MM.1S (cell line): ENCODE measurements at regions not wholly inside any gene's neighbourhood (a gene's known extent, or its start where the extent isn't known, plus 50 kb on each side); places are given as distances from the start of the nearest gene placed in this dataset.

Experiments used
- DNase-seq: peaks from one replicate; pipeline ENCODE4 v3.0.0-alpha.2; 2015
- H2AFZ ChIP-seq: fragments of 300-600 bp; sonication (generic); 2 replicates; pipeline ENCODE4 v1.6.0; 2016; ENCODE audit warnings: antibody characterized with exemption, low read length
- H3F3A ChIP-seq: fragments of 300-600 bp; sonication (generic); 2 replicates; pipeline ENCODE4 v1.6.1; 2016; ENCODE audit warnings: mild to moderate bottlenecking, antibody characterized with exemption, low read length, moderate library complexity, mixed read lengths; ENCODE audit not compliant: insufficient read depth
- H3K27ac ChIP-seq: fragments of 300-600 bp; sonication (generic); 2 replicates; pipeline ENCODE4 v1.5.1; 2016; ENCODE audit warnings: mild to moderate bottlenecking, low read length
- H3K27me3 ChIP-seq: fragments of 300-600 bp; sonication (generic); replicated peaks from 2 replicates; pipeline ENCODE4 v1.6.0; 2016; ENCODE audit warnings: low read length; ENCODE audit not compliant: insufficient read depth
- H3K36me3 ChIP-seq: fragments of 300-600 bp; sonication (generic); replicated peaks from 2 replicates; pipeline ENCODE4 v1.6.1; 2016; ENCODE audit warnings: mild to moderate bottlenecking, low read length, mixed read lengths; ENCODE audit not compliant: insufficient read depth
- H3K4me1 ChIP-seq: fragments of 300-600 bp; sonication (generic); 2 replicates; pipeline ENCODE4 v1.6.1; 2016; ENCODE audit warnings: low read length, mixed read lengths
- H3K4me2 ChIP-seq: fragments of 300-600 bp; sonication (generic); 2 replicates; pipeline ENCODE4 v1.6.0; 2016; ENCODE audit warnings: low read depth, low read length
- H3K4me3 ChIP-seq: fragments of 300-600 bp; sonication (generic); 2 replicates; pipeline ENCODE4 v1.5.1; 2016; ENCODE audit warnings: low read length, mixed read lengths
- H3K79me2 ChIP-seq: fragments of 300-600 bp; sonication (generic); 2 replicates; pipeline ENCODE4 v1.6.1; 2016; ENCODE audit warnings: mixed run types, low read length, mixed read lengths
- H3K9ac ChIP-seq: fragments of 300-600 bp; sonication (generic); 2 replicates; pipeline ENCODE4 v1.6.1; 2016; ENCODE audit warnings: low read length, mixed read lengths
- H3K9me2 ChIP-seq: fragments of 300-600 bp; sonication (generic); replicated peaks from 2 replicates; pipeline ENCODE4 v1.6.1; 2016; ENCODE audit warnings: mild to moderate bottlenecking, low read length, mixed read lengths; ENCODE audit not compliant: insufficient read depth
- H3K9me3 ChIP-seq: fragments of 300-600 bp; sonication (generic); replicated peaks from 2 replicates; pipeline ENCODE4 v1.6.1; 2016; ENCODE audit warnings: mild to moderate bottlenecking, low read length, mixed read lengths; ENCODE audit not compliant: insufficient read depth
- H4K20me1 ChIP-seq: fragments of 300-600 bp; sonication (generic); 2 replicates; pipeline ENCODE4 v1.6.1; 2016; ENCODE audit warnings: mild to moderate bottlenecking, low read length, moderate library complexity, mixed read lengths; ENCODE audit not compliant: insufficient read depth
- EZH2 ChIP-seq: fragments of 300-600 bp; sonication (generic); optimal IDR thresholded peaks from 2 replicates; pipeline ENCODE3; 2017; ENCODE audit warnings: low read depth, mild to moderate bottlenecking, antibody characterized with exemption, low read length, mixed read lengths
- EZH2phosphoT487 ChIP-seq: fragments of 300-600 bp; sonication (generic); IDR thresholded peaks from 2 replicates; pipeline ENCODE4 v1.6.1; 2018; ENCODE audit warnings: antibody characterized with exemption, low read length
- TF ChIP-seq, protein P1 (sequence below): fragments of 300-600 bp; sonication (generic); IDR thresholded peaks from 2 replicates; pipeline ENCODE4 v1.5.1; 2016; ENCODE audit warnings: antibody characterized with exemption, low read length, mixed read lengths

DNA sequence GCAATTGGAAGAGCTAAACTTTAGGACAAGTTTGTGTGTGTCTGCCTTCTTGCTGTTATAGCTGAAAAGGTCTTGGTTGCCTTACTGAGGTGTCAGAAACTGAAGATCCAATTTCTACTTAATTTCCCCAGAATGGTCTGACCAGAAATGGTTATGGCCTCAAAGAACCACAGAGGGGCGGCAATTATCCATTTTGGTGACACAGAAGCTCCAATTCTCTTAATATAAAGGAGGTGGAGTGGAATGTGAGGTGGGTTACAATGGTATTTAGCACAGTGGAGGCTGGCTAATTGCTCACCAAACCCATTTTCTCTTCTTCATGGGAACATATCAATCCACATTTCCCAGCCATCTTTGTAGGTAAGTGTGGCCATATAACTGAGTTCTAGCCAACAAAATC, 1157.2 kb downstream of the OLFM4 start:
- no peak overlapping the region for H3K4me2 ChIP-seq
- H2AFZ ChIP-seq, result no peak overlapping the region
- no peaks in the 10 kb centered on the region for H3K79me2 ChIP-seq
- no peak overlapping the region for H3K9ac ChIP-seq
- no peaks in the 10 kb centered on the region for H3K4me1 ChIP-seq
- H3F3A ChIP-seq, result no peaks in the 10 kb centered on the region
- H3K27me3 ChIP-seq, result no peaks in the 10 kb centered on the region
- TF ChIP-seq, protein P1, sequence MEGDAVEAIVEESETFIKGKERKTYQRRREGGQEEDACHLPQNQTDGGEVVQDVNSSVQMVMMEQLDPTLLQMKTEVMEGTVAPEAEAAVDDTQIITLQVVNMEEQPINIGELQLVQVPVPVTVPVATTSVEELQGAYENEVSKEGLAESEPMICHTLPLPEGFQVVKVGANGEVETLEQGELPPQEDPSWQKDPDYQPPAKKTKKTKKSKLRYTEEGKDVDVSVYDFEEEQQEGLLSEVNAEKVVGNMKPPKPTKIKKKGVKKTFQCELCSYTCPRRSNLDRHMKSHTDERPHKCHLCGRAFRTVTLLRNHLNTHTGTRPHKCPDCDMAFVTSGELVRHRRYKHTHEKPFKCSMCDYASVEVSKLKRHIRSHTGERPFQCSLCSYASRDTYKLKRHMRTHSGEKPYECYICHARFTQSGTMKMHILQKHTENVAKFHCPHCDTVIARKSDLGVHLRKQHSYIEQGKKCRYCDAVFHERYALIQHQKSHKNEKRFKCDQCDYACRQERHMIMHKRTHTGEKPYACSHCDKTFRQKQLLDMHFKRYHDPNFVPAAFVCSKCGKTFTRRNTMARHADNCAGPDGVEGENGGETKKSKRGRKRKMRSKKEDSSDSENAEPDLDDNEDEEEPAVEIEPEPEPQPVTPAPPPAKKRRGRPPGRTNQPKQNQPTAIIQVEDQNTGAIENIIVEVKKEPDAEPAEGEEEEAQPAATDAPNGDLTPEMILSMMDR, result no peak
- TF ChIP-seq EZH2, result no peak
- no peak for TF ChIP-seq EZH2phosphoT487
- H3K4me3 ChIP-seq, result no peak overlapping the region
- H3K27ac ChIP-seq, result no peak overlapping the region
- no peaks in the 10 kb centered on the region for H4K20me1 ChIP-seq
- no peaks in the 10 kb centered on the region for H3K36me3 ChIP-seq
- H3K9me2 ChIP-seq, result no peaks in the 10 kb centered on the region
- DNase-seq, result no peak
- no peaks in the 10 kb centered on the region for H3K9me3 ChIP-seq

DNA sequence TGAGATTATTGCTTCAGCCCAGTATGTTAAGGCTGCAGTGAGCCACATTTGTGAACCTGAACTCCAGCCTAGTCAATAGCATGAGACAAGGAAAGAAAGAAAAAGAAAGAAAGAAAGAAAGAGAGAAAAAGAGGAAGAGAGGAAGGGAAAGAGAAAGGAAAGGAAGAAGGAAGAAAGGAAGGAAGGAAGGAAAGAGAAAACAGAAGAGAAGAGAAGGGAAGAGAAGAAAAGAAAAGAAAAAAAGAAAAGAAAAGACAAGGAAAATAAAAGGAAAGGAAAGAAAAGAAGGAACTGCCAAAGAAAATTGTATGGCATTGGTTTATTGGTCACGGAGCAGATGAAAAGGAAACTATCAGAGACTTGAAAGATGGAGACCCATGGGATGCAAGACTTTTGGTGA, 1158.8 kb downstream of the OLFM4 start:
- no peak overlapping the region for H2AFZ ChIP-seq
- TF ChIP-seq, protein P1, result no peak
- no peak for TF ChIP-seq EZH2phosphoT487
- no peak for TF ChIP-seq EZH2

DNA sequence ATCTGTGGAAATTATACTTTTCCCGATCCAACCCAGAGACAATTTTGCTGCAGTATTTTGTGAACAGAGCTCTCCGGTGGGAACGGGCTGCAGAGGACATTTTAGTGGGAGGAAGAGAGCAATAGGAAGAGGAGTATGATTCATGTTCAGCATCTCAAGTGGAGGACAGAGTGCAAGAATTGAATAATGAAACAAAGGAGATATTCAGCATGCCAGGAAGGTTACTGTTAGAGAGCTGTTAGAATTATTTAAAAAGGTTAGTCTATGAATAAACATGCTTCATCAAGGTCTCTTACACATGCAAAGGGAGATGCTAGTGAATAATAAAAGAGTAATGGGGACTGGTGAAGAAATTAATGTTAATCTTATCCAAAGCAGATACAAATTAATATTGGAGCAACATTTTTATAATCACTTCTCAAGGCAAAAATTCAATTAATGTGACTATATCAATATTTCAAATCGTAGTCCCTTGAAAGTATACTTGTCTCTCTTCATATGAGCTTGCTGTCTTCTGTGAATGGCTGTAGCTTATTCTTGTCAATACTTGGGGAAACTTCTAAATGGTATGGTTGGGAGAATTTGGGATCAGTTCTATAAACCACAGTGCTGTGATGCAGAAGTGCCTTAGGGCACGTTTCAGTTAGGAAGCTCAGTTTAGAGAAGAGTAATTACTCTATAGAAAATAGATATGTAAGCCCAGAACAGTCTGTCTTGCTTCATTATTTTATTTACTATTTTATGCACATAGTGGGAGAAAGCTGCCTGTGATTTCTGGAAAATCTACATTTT, 1165.8 kb downstream of the OLFM4 start:
- Histone ChIP-seq H2AFZ (no peak overlapping the region), H3K9me3 (no peaks in the 10 kb centered on the region), H3K36me3 (no peaks in the 10 kb centered on the region), H3K9ac (no peak overlapping the region), H3K4me1 (no peaks in the 10 kb centered on the region), H3F3A (no peaks in the 10 kb centered on the region), H3K4me2 (no peak overlapping the region), H3K9me2 (no peaks in the 10 kb centered on the region), H3K79me2 (no peaks in the 10 kb centered on the region), H3K27me3 (no peaks in the 10 kb centered on the region), H3K27ac (no peak overlapping the region), H4K20me1 (no peaks in the 10 kb centered on the region), H3K4me3 (no peak overlapping the region)
- DNase-seq, result no peak
- TF ChIP-seq, protein P1, result no peak
- TF ChIP-seq EZH2phosphoT487, result no peak
- TF ChIP-seq EZH2, result no peak

More for the DNA sequence above, 1158.8 kb downstream of the OLFM4 start:
- Histone ChIP-seq H3K4me2 (no peak overlapping the region), H3K27ac (no peak overlapping the region), H3K9ac (no peak overlapping the region), H3K4me3 (no peak overlapping the region), H3K4me1 (no peaks in the 10 kb centered on the region), H4K20me1 (no peaks in the 10 kb centered on the region), H3K9me3 (no peaks in the 10 kb centered on the region), H3K27me3 (no peaks in the 10 kb centered on the region), H3K79me2 (no peaks in the 10 kb centered on the region), H3K9me2 (no peaks in the 10 kb centered on the region), H3F3A (no peaks in the 10 kb centered on the region), H3K36me3 (no peaks in the 10 kb centered on the region)
- no peak for DNase-seq
